Natural killer cell (primary cell): ENCODE measurements at regions not wholly inside any gene's neighbourhood (a gene's known extent, or its start where the extent isn't known, plus 50 kb on each side); places are given as distances from the start of the nearest gene placed in this dataset.

Experiments
- ATAC-seq, 3 donors: fragments of 150-1000 bp in 2 of 3; fragments of 200-7000 bp in 1 of 3; cut with Tn5 transposase; 1 replicate in 1 of 3; 2 replicates in 2 of 3; pipeline ENCODE4 v1.10.0; 2021; ENCODE audit warnings: mild to moderate bottlenecking in 2 of 3, moderate library complexity in 2 of 3
- DNase-seq, 2 donors: peaks; one replicate each; pipeline versions ENCODE4 v3.0.0 to v3.0.0-alpha.2; 2013 to 2021; ENCODE audit warnings: mixed read lengths in 1 of 2
- H3K27ac ChIP-seq: one replicate; pipeline ENCODE4 v1.5.1; 2013; ENCODE audit warnings: mild to moderate bottlenecking, low read length
- H3K27me3 ChIP-seq: one replicate; pipeline ENCODE4 v1.6.1; 2013; ENCODE audit warnings: low read length; ENCODE audit not compliant: control insufficient read depth, insufficient read depth
- H3K36me3 ChIP-seq: one replicate; pipeline ENCODE4 v1.6.1; 2013; ENCODE audit warnings: low read length; ENCODE audit not compliant: control insufficient read depth, insufficient read depth
- H3K4me1 ChIP-seq: one replicate; pipeline ENCODE4 v1.6.1; 2013; ENCODE audit warnings: low read length; ENCODE audit not compliant: control insufficient read depth, insufficient read depth
- H3K4me3 ChIP-seq: one replicate; pipeline ENCODE4 v1.5.1; 2013; ENCODE audit warnings: low read length
- H3K9me3 ChIP-seq: one replicate; pipeline ENCODE4 v1.6.1; 2013; ENCODE audit warnings: low read length; ENCODE audit not compliant: control insufficient read depth, insufficient read depth
- H3K27ac Mint-ChIP-seq, 2 donors: one replicate each; pipeline ENCODE4 v1.8.0; 2022; ENCODE audit warnings: mild to moderate bottlenecking in 2 of 2, mixed read lengths in 2 of 2, moderate library complexity in 1 of 2
- H3K27me3 Mint-ChIP-seq, 2 donors: one replicate each; pipeline ENCODE4 v1.8.0; 2022; ENCODE audit warnings: low read depth in 2 of 2, mixed read lengths in 2 of 2
- H3K36me3 Mint-ChIP-seq: one replicate; pipeline ENCODE4 v1.8.0; 2022; ENCODE audit warnings: mixed read lengths
- H3K4me1 Mint-ChIP-seq, 2 donors: one replicate each; pipeline ENCODE4 v1.8.0; 2022; ENCODE audit warnings: mixed read lengths in 2 of 2
- H3K4me3 Mint-ChIP-seq: one replicate; pipeline ENCODE4 v1.8.0; 2022; ENCODE audit warnings: mild to moderate bottlenecking, moderate library complexity, mixed read lengths
- H3K9me3 Mint-ChIP-seq, 2 donors: one replicate each; pipeline ENCODE4 v1.8.0; 2022; ENCODE audit warnings: mixed read lengths in 2 of 2
- WGBS: methylation state at CpG from one replicate; pipeline ENCODE4 v1.1.7; 2013; ENCODE audit warnings: missing lambda C conversion rate; ENCODE audit not compliant: insufficient coverage; 5-methylcytosine and 5-hydroxymethylcytosine counted together
- intact Hi-C: fragments of 100-400 bp; cut with micrococcal nuclease; formaldehyde crosslinking; loops from one replicate; pipeline ENCODE4 v1.14.2; 2022
- TF ChIP-seq, protein P1 (sequence below): fragments of 200-600 bp; IDR thresholded peaks from one replicate; pipeline ENCODE4 v1.8.0; 2022; ENCODE audit warnings: antibody characterized with exemption

DNA sequence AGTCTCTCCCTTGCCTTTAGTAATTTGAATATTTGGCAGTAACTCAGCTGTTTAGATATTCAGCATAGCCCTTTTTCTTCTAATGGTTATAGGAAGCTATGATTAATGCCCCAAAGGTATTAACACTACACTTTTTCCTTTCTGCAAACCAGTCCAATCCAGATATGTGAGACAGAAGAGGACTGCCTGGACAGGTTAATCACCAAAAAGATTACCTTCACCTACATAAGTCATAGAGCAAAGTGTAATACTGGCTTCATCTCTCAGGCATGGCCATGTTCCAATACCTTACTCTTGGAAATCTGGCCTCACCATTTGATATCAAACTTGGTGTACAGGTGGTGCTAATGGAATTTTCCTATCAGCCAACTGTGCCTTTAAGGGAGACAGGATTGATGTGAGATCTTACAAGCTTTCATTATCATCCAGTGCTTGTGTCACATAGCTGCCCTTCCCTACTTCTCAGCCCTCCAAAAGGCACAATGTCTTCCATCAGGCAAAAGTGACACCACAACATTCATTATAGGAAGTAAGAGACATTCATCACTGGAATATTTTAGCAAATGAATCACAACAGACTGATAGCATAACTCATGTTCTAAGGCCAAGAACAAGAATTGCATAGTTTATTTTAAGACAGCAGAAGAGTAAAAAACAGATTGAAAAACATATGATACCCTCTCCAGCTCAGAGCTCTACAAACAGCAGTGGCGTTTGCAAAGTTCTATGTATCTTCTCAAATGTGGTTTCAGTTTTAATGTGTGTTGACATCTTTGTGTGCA is 91.2 kb upstream of the PAM start:
- H3K27ac ChIP-seq, result no peak overlapping the region
- DNase-seq (no peak), ATAC-seq (no peak)
- no peak overlapping the region for H3K4me3 Mint-ChIP-seq
- H3K27ac Mint-ChIP-seq, result no peak overlapping the region
- no peaks in the 10 kb centered on the region for H3K4me1 Mint-ChIP-seq
- TF ChIP-seq, protein P1, sequence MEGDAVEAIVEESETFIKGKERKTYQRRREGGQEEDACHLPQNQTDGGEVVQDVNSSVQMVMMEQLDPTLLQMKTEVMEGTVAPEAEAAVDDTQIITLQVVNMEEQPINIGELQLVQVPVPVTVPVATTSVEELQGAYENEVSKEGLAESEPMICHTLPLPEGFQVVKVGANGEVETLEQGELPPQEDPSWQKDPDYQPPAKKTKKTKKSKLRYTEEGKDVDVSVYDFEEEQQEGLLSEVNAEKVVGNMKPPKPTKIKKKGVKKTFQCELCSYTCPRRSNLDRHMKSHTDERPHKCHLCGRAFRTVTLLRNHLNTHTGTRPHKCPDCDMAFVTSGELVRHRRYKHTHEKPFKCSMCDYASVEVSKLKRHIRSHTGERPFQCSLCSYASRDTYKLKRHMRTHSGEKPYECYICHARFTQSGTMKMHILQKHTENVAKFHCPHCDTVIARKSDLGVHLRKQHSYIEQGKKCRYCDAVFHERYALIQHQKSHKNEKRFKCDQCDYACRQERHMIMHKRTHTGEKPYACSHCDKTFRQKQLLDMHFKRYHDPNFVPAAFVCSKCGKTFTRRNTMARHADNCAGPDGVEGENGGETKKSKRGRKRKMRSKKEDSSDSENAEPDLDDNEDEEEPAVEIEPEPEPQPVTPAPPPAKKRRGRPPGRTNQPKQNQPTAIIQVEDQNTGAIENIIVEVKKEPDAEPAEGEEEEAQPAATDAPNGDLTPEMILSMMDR, result no peak
- WGBS, result 11% methylated on average over 1 of the region's 1 CpG
- H3K36me3 ChIP-seq, result no peaks in the 10 kb centered on the region
- H3K9me3 ChIP-seq, result no peaks in the 10 kb centered on the region
- H3K4me3 ChIP-seq, result no peak overlapping the region
- H3K27me3 Mint-ChIP-seq, result no peaks in the 10 kb centered on the region
- intact Hi-C loops, result no loop called here
- H3K27me3 ChIP-seq, result no peaks in the 10 kb centered on the region
- no peaks in the 10 kb centered on the region for H3K36me3 Mint-ChIP-seq
- H3K9me3 Mint-ChIP-seq, result no peaks in the 10 kb centered on the region
- no peaks in the 10 kb centered on the region for H3K4me1 ChIP-seq

DNA sequence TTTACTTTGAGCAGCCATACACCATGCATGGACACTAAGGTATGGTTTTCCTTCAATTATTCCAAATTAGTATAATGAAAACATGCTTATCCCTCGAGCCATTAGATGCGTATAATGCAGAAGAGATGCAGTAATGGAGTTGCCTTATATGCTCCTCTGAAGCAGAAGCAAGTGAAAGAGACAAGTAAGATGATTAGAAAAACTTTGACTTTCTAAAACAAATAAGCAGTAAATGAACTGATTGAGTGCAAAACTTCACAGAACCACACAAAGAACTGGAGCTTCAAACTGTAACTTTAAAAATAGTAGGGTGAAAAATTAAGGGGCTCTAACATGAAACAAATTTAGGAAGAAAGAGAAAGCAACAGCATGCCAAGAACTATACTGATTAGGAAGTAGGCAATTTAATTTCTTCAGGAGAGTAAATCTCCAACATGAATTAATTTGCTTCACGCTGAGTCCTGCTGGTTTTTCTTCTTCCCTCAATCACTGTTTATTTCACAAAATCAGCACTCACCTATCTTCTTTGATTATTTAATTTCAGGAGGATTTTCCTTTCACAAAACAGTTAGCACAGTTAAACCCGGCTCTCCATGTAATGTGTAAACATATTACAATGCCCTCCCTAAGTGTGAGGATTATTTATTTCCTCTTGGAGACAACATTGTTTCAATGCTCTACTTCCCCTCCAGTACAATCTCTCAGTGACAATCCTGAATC is 90.3 kb upstream of the PAM start:
- H3K4me1 Mint-ChIP-seq, result no peaks in the 10 kb centered on the region
- no peak for ATAC-seq

DNA sequence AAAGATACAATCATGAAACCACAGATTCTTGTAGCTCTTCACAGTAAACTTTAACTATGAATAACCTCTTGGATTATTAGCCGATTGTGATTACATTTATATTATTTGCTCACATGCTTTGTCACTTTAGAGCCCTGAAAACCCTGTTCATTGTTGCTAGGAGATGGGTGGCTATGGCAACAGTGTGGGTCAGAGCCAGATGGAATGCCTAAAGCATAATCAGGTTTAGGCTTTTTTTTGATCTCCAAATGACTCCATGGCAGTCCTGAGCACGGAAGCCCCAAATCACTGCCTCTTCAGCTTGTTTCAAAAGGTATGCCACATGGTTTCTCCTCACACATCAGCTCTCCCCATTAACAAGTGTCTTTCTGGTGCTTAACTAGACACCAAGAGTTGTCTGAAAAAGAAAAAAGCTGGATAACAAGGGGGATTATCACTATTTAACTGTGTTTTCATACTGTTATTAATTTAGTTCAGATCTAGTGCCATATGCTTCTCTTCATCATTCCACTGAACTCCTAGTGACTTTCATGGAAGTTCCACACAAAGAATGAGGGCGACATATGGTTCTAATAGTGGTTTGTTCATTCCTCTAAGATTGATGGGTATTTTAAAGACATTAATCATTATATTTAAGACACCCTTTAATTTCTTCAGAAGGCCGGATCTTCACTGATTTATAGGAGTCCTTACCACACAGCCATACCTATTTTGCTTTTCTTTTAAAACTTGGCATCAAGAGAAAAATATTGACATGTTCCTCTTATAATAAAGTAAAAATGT is 88.8 kb upstream of the PAM start:
- no peaks in the 10 kb centered on the region for H3K36me3 Mint-ChIP-seq
- ATAC-seq (no peak), DNase-seq (no peak)
- H3K9me3 Mint-ChIP-seq, result no peaks in the 10 kb centered on the region
- H3K27me3 Mint-ChIP-seq, result peaks cover 0 to 2% of the 10 kb centered on the region in 2 donors
- Histone ChIP-seq H3K36me3 (no peaks in the 10 kb centered on the region), H3K9me3 (no peaks in the 10 kb centered on the region), H3K27ac (no peak overlapping the region), H3K27me3 (no peaks in the 10 kb centered on the region), H3K4me3 (no peak overlapping the region), H3K4me1 (no peaks in the 10 kb centered on the region)
- H3K27ac Mint-ChIP-seq, result no peak overlapping the region
- intact Hi-C loops, result no loop called here
- H3K4me1 Mint-ChIP-seq, result no peaks in the 10 kb centered on the region
- H3K4me3 Mint-ChIP-seq, result no peak overlapping the region
- WGBS, result 75% methylated on average over 1 of the region's 4 CpGs
- TF ChIP-seq, protein P1, result no peak

More for the DNA sequence above, 90.3 kb upstream of the PAM start:
- no peak overlapping the region for H3K27ac ChIP-seq
- no peak overlapping the region for H3K27ac Mint-ChIP-seq
- no peak overlapping the region for H3K4me3 Mint-ChIP-seq
- H3K36me3 Mint-ChIP-seq, result no peaks in the 10 kb centered on the region
- no peaks in the 10 kb centered on the region for H3K36me3 ChIP-seq
- H3K27me3 Mint-ChIP-seq, result no peaks in the 10 kb centered on the region
- TF ChIP-seq, protein P1, result no peak
- H3K4me1 ChIP-seq, result no peaks in the 10 kb centered on the region
- no peak overlapping the region for H3K4me3 ChIP-seq
- no peaks in the 10 kb centered on the region for H3K9me3 ChIP-seq
- no peak for DNase-seq
- intact Hi-C loops, result no loop called here
- no peaks in the 10 kb centered on the region for H3K9me3 Mint-ChIP-seq
- no peaks in the 10 kb centered on the region for H3K27me3 ChIP-seq
- 100% methylated on average over 3 of the region's 4 CpGs for WGBS
